GM21447 (cell line): ENCODE measurements at regions not wholly inside any gene's neighbourhood (a gene's known extent, or its start where the extent isn't known, plus 50 kb on each side); places are given as distances from the start of the nearest gene placed in this dataset.
A peak's percentile ranks its signal among the peaks of the same experiment; 100 is the strongest.

Experiments
- ATAC-seq: cut with Tn5 transposase; IDR thresholded peaks from one replicate; pipeline ENCODE4 v1.9.1; 2021; ENCODE audit not compliant: unreplicated experiment

GRCh38 chr5:167008705-167009104, 1282.7 kb upstream of the WWC1 start:
- no peak for ATAC-seq

GRCh38 chr5:167011196-167011595, 1280.2 kb upstream of the WWC1 start:
- ATAC-seq: no peak

- ATAC-seq: no peak
These were observed 1279.1 kb upstream of the WWC1 start for GRCh38 chr5:167012123-167013034.

- no peak for ATAC-seq
These were observed 1276.9 kb upstream of the WWC1 start for GRCh38 chr5:167014401-167015056.

GRCh38 chr5:167020418-167020817, 1271.0 kb upstream of the WWC1 start:
- no peak for ATAC-seq

- no peak for ATAC-seq
These were observed 1262.0 kb upstream of the WWC1 start for GRCh38 chr5:167029488-167029887.

GRCh38 chr5:167030500-167031120, 1260.8 kb upstream of the WWC1 start:
- no peak for ATAC-seq

GRCh38 chr5:167036585-167036984, 1254.9 kb upstream of the WWC1 start:
- ATAC-seq: no peak

- ATAC-seq: peak; percentile 80
These were observed 1242.3 kb upstream of the WWC1 start for GRCh38 chr5:167049043-167049663.

GRCh38 chr5:167049771-167050567, 1241.5 kb upstream of the WWC1 start:
- no peak for ATAC-seq

- ATAC-seq: no peak
These were observed 1240.7 kb upstream of the WWC1 start for GRCh38 chr5:167050568-167051401.

GRCh38 chr5:167051402-167051768, 1240.1 kb upstream of the WWC1 start:
- ATAC-seq: no peak

GRCh38 chr5:167052791-167053190, 1238.7 kb upstream of the WWC1 start:
- no peak for ATAC-seq

- no peak for ATAC-seq
These were observed 1233.8 kb upstream of the WWC1 start for GRCh38 chr5:167057665-167058064.

- no peak for ATAC-seq
These were observed 1229.8 kb upstream of the WWC1 start for GRCh38 chr5:167061695-167062094.

GRCh38 chr5:167063116-167063515, 1228.3 kb upstream of the WWC1 start:
- no peak for ATAC-seq

GRCh38 chr5:167063788-167064187, 1227.7 kb upstream of the WWC1 start:
- ATAC-seq: no peak

- ATAC-seq: no peak
These were observed 1227.2 kb upstream of the WWC1 start for GRCh38 chr5:167064198-167064776.

GRCh38 chr5:167065794-167066193, 1225.7 kb upstream of the WWC1 start:
- ATAC-seq: no peak
